CD4-positive, alpha-beta memory T cell (primary cell): ENCODE measurements at regions not wholly inside any gene's neighbourhood (a gene's known extent, or its start where the extent isn't known, plus 50 kb on each side); places are given as distances from the start of the nearest gene placed in this dataset.

Experiments
- CTCF ChIA-PET: fragments of 350-600 bp; sonication (Branson Sonifier 250); formaldehyde crosslinking; loops from one replicate; lab custom pipeline; 2021; ENCODE audit warnings: inconsistent platforms; ENCODE audit not compliant: partially characterized antibody; lab: Charles Lee
- POLR2A ChIA-PET: fragments of 350-600 bp; sonication (Branson Sonifier 250); formaldehyde crosslinking; loops from one replicate; lab custom pipeline; 2021; ENCODE audit not compliant: partially characterized antibody; lab: Charles Lee
- DNase-seq, 5 donors: peaks; one replicate each; pipeline versions ENCODE4 v3.0.0 to v3.0.0-alpha.2; 2020 to 2022; ENCODE audit warnings: mixed read lengths in 1 of 5
- H3K27ac ChIP-seq: one replicate; pipeline ENCODE4 v1.7.0; 2013; ENCODE audit warnings: low read depth, low read length
- H3K27me3 ChIP-seq: 2 replicates; pipeline ENCODE4 v1.7.0; 2013; ENCODE audit warnings: mild to moderate bottlenecking, low read length, moderate library complexity; ENCODE audit not compliant: insufficient read depth
- H3K36me3 ChIP-seq: 2 replicates; pipeline ENCODE4 v1.7.0; 2013; ENCODE audit warnings: mild to moderate bottlenecking, low read length, moderate library complexity; ENCODE audit not compliant: insufficient read depth
- H3K4me1 ChIP-seq: 2 replicates; pipeline ENCODE4 v1.7.0; 2013; ENCODE audit warnings: mild to moderate bottlenecking, low read length, moderate library complexity; ENCODE audit not compliant: insufficient read depth
- H3K4me3 ChIP-seq, 2 donors: one replicate each; pipeline ENCODE4 v1.7.0; 2013; ENCODE audit warnings: low read length in 2 of 2, mild to moderate bottlenecking in 1 of 2
- H3K9me3 ChIP-seq, 2 donors: one replicate each; pipeline ENCODE4 v1.7.0; 2013; ENCODE audit warnings: low read length in 2 of 2, control low read depth in 1 of 2; ENCODE audit not compliant: control insufficient read depth in 1 of 2
- H3K27ac Mint-ChIP-seq, 7 donors: one replicate each; pipeline ENCODE4 v1.8.0; 2020 to 2021; ENCODE audit warnings: mixed read lengths in 7 of 7, mild to moderate bottlenecking in 6 of 7, inconsistent platforms in 3 of 7, moderate library complexity in 3 of 7
- H3K27me3 Mint-ChIP-seq, 2 donors: one replicate each; pipeline ENCODE4 v1.8.0; 2020 to 2021; ENCODE audit warnings: mixed read lengths in 2 of 2
- H3K36me3 Mint-ChIP-seq, 2 donors: one replicate each; pipeline ENCODE4 v1.8.0; 2020 to 2021; ENCODE audit warnings: mixed read lengths in 2 of 2, inconsistent platforms in 1 of 2, mild to moderate bottlenecking in 1 of 2
- H3K4me1 Mint-ChIP-seq, 4 donors: one replicate each; pipeline ENCODE4 v1.8.0; 2020 to 2021; ENCODE audit warnings: mixed read lengths in 4 of 4, mild to moderate bottlenecking in 1 of 4
- H3K4me3 Mint-ChIP-seq, 8 donors: one replicate each; pipeline ENCODE4 v1.8.0; 2020 to 2021; ENCODE audit warnings: mixed read lengths in 8 of 8, mild to moderate bottlenecking in 7 of 8, moderate library complexity in 6 of 8, inconsistent platforms in 3 of 8
- H3K9me3 Mint-ChIP-seq, 8 donors: one replicate each; pipeline ENCODE4 v1.8.0; 2020 to 2021; ENCODE audit warnings: mixed read lengths in 8 of 8, mild to moderate bottlenecking in 5 of 8, inconsistent platforms in 3 of 8, moderate library complexity in 1 of 8
- intact Hi-C: fragments of 100-400 bp; cut with micrococcal nuclease; formaldehyde crosslinking; loops from one replicate; pipeline ENCODE4 v1.15.1; 2023

GRCh38 chr11:32531528-32531927 is 52.1 kb upstream of the EIF3M start:
- no peaks in the 10 kb centered on the region for H3K4me1 ChIP-seq
- no peaks in the 10 kb centered on the region for H3K36me3 ChIP-seq
- H3K9me3 Mint-ChIP-seq: peaks cover 0 to 4% (median 0%) of the 10 kb centered on the region in 8 donors
- POLR2A ChIA-PET: no interaction called here
- CTCF ChIA-PET: no interaction called here
- no peak overlapping the region for H3K4me3 ChIP-seq
- no peaks in the 10 kb centered on the region for H3K36me3 Mint-ChIP-seq
- peaks cover 4 to 11% of the 10 kb centered on the region in 2 donors for H3K27me3 Mint-ChIP-seq
- no peak for DNase-seq
- intact Hi-C loops: no loop called here
- H3K27me3 ChIP-seq: no peaks in the 10 kb centered on the region
- no peak overlapping the region for H3K27ac ChIP-seq
- H3K9me3 ChIP-seq: no peaks in the 10 kb centered on the region
- H3K4me1 Mint-ChIP-seq: no peaks in the 10 kb centered on the region
- H3K27ac Mint-ChIP-seq: no peak overlapping the region
- H3K4me3 Mint-ChIP-seq: no peak overlapping the region

GRCh38 chr11:32529994-32530588 is 53.5 kb upstream of the EIF3M start:
- Mint-ChIP-seq H3K4me3 (no peak overlapping the region), H3K4me1 (no peaks in the 10 kb centered on the region), H3K27ac (no peak overlapping the region), H3K36me3 (no peaks in the 10 kb centered on the region), H3K9me3 (peaks cover 0 to 4% (median 0%) of the 10 kb centered on the region in 8 donors), H3K27me3 (peaks cover 4 to 11% of the 10 kb centered on the region in 2 donors)
- Histone ChIP-seq H3K27me3 (no peaks in the 10 kb centered on the region), H3K4me1 (no peaks in the 10 kb centered on the region), H3K4me3 (no peak overlapping the region), H3K36me3 (no peaks in the 10 kb centered on the region), H3K9me3 (no peaks in the 10 kb centered on the region), H3K27ac (no peak overlapping the region)
- POLR2A ChIA-PET: no interaction called here
- DNase-seq: no peak
- CTCF ChIA-PET: no interaction called here
- intact Hi-C loops: no loop called here

- H3K4me3 Mint-ChIP-seq: no peak overlapping the region
- no peaks in the 10 kb centered on the region for H3K36me3 ChIP-seq
Observed at GRCh38 chr11:32527261-32528175, 56.1 kb upstream of the EIF3M start.

GRCh38 chr11:32526760-32527159 is 56.9 kb upstream of the EIF3M start:
- no peaks in the 10 kb centered on the region for H3K36me3 ChIP-seq
- Mint-ChIP-seq H3K4me3 (no peak overlapping the region), H3K27ac (no peak overlapping the region), H3K4me1 (no peaks in the 10 kb centered on the region), H3K27me3 (peaks cover 4 to 9% of the 10 kb centered on the region in 2 donors), H3K9me3 (peaks cover 0 to 7% (median 0%) of the 10 kb centered on the region in 8 donors), H3K36me3 (no peaks in the 10 kb centered on the region)
- no peak overlapping the region for H3K4me3 ChIP-seq
- no peak overlapping the region for H3K27ac ChIP-seq
- DNase-seq: no peak
- no peaks in the 10 kb centered on the region for H3K4me1 ChIP-seq
- no peaks in the 10 kb centered on the region for H3K9me3 ChIP-seq
- H3K27me3 ChIP-seq: no peaks in the 10 kb centered on the region
- ChIA-PET POLR2A (no interaction called here), CTCF (interaction anchor here (0.6 kb wide), 1 partner anchor 10 kb away, joined by 3 read pairs; no protein-coding TSS in a partner anchor)
- intact Hi-C loops: no loop called here

More at GRCh38 chr11:32527261-32528175, 56.1 kb upstream of the EIF3M start:
- ChIA-PET CTCF (interaction anchor here (0.6 kb wide), 1 partner anchor 11 kb away, joined by 3 read pairs; no protein-coding TSS in a partner anchor), POLR2A (no interaction called here)
- H3K9me3 Mint-ChIP-seq: peaks cover 0 to 7% (median 0%) of the 10 kb centered on the region in 8 donors
- H3K9me3 ChIP-seq: no peaks in the 10 kb centered on the region
- H3K4me3 ChIP-seq: no peak overlapping the region
- H3K4me1 Mint-ChIP-seq: no peaks in the 10 kb centered on the region
- no peaks in the 10 kb centered on the region for H3K36me3 Mint-ChIP-seq
- no peaks in the 10 kb centered on the region for H3K4me1 ChIP-seq
- peaks cover 4 to 11% of the 10 kb centered on the region in 2 donors for H3K27me3 Mint-ChIP-seq
- DNase-seq: no peak
- no peak overlapping the region for H3K27ac Mint-ChIP-seq
- H3K27ac ChIP-seq: no peak overlapping the region
- intact Hi-C loops: no loop called here
- no peaks in the 10 kb centered on the region for H3K27me3 ChIP-seq

GRCh38 chr11:32511926-32512325 is 71.7 kb upstream of the EIF3M start:
- no peak overlapping the region for H3K27ac ChIP-seq
- no peak overlapping the region for H3K4me3 ChIP-seq
- ChIA-PET CTCF (interaction anchor here (1.4 kb wide), 1 partner anchor 12 kb away, joined by 3 read pairs; no protein-coding TSS in a partner anchor), POLR2A (no interaction called here)
- no peak overlapping the region for H3K27ac Mint-ChIP-seq
- H3K4me1 ChIP-seq: no peaks in the 10 kb centered on the region
- H3K4me1 Mint-ChIP-seq: no peaks in the 10 kb centered on the region
- no peak for DNase-seq
- no peak overlapping the region for H3K4me3 Mint-ChIP-seq
- peaks cover 11 to 24% of the 10 kb centered on the region in 2 donors for H3K27me3 Mint-ChIP-seq
- H3K27me3 ChIP-seq: no peaks in the 10 kb centered on the region
- peaks cover 0 to 2% of the 10 kb centered on the region in 2 donors for H3K36me3 Mint-ChIP-seq
- H3K36me3 ChIP-seq: no peaks in the 10 kb centered on the region
- H3K9me3 ChIP-seq: no peaks in the 10 kb centered on the region
- intact Hi-C loops: no loop called here
- H3K9me3 Mint-ChIP-seq: peaks cover 0 to 2% (median 2%) of the 10 kb centered on the region in 8 donors

- no peak overlapping the region for H3K4me3 Mint-ChIP-seq
- intact Hi-C loops: no loop called here
- Histone ChIP-seq H3K4me1 (no peaks in the 10 kb centered on the region), H3K36me3 (no peaks in the 10 kb centered on the region), H3K27ac (no peak overlapping the region), H3K27me3 (no peaks in the 10 kb centered on the region), H3K4me3 (no peak overlapping the region), H3K9me3 (no peaks in the 10 kb centered on the region)
- H3K36me3 Mint-ChIP-seq: no peaks in the 10 kb centered on the region
- no peak for DNase-seq
- peaks cover 0 to 2% (median 0%) of the 10 kb centered on the region in 8 donors for H3K9me3 Mint-ChIP-seq
- POLR2A ChIA-PET: no interaction called here
- no peak overlapping the region for H3K27ac Mint-ChIP-seq
- H3K4me1 Mint-ChIP-seq: no peaks in the 10 kb centered on the region
- CTCF ChIA-PET: no interaction called here
- peaks cover 8 to 20% of the 10 kb centered on the region in 2 donors for H3K27me3 Mint-ChIP-seq
Observed at GRCh38 chr11:32510039-32510438, 73.6 kb upstream of the EIF3M start.

- Mint-ChIP-seq H3K4me1 (no peaks in the 10 kb centered on the region), H3K36me3 (no peaks in the 10 kb centered on the region), H3K4me3 (no peak overlapping the region), H3K9me3 (peaks cover 0 to 2% (median 0%) of the 10 kb centered on the region in 8 donors), H3K27ac (no peak overlapping the region), H3K27me3 (peaks cover 8 to 17% of the 10 kb centered on the region in 2 donors)
- no peaks in the 10 kb centered on the region for H3K27me3 ChIP-seq
- CTCF ChIA-PET: no interaction called here
- no peaks in the 10 kb centered on the region for H3K36me3 ChIP-seq
- POLR2A ChIA-PET: no interaction called here
- no peak overlapping the region for H3K4me3 ChIP-seq
- DNase-seq: no peak
- intact Hi-C loops: no loop called here
- H3K9me3 ChIP-seq: no peaks in the 10 kb centered on the region
- no peaks in the 10 kb centered on the region for H3K4me1 ChIP-seq
- H3K27ac ChIP-seq: no peak overlapping the region
Observed at GRCh38 chr11:32508780-32509179, 73.4 kb upstream of the WT1 start.
